K562 (cell line): ENCODE measurements at regions not wholly inside any gene's neighbourhood (a gene's known extent, or its start where the extent isn't known, plus 50 kb on each side); places are given as distances from the start of the nearest gene placed in this dataset.

Experiments
- ATAC-seq: fragments of 200-7000 bp; cut with Tn5 transposase; 3 replicates; pipeline ENCODE4 v1.9.1; 2020; ENCODE audit warnings: moderate library complexity
- BruUV-seq: library from RNA; stranded (reverse); fragments of 400-500 nt; replicated peaks from 2 replicates; lab custom pipeline; 2021; lab: Mats Ljungman, UMichigan
- CTCF ChIA-PET: fragments of 300-600 bp; formaldehyde crosslinking; extraction: SDS; loops from one replicate; lab custom pipeline; 2021; ENCODE audit warnings: low intra/inter-chr PET ratio; lab: Yijun Ruan, JAX
- POLR2A ChIA-PET: fragments of 300-600, 350-650 bp; sonication (Branson Sonifier 250); formaldehyde crosslinking; extraction: SDS; loops from one replicate; lab custom pipeline; 2021; ENCODE audit warnings: antibody characterized with exemption, inconsistent platforms; lab: Yijun Ruan, JAX
- DNase-seq, 4 experiments: peaks; one replicate each; pipeline versions ENCODE4 v3.0.0 to v3.0.0-alpha.2; 2011 to 2018; ENCODE audit warnings: low spot score in 3 of 4, mixed read lengths in 3 of 4; ENCODE audit errors: extremely low read depth in 1 of 4
- FAIRE-seq: peaks from 2 replicates; lab custom pipeline; 2011; peaks lifted over from hg19 to GRCh38; lab: Jason Lieb, UNC
- H2AFZ ChIP-seq: 2 replicates; pipeline ENCODE4 v1.6.0; 2011; ENCODE audit warnings: low read depth, low read length, control low read depth, inconsistent platforms
- H3K27ac ChIP-seq: fragments of 200-600 bp; 3 replicates; pipeline ENCODE4 v1.8.0; 2011; ENCODE audit warnings: low read depth, mild to moderate bottlenecking, control low read depth, inconsistent platforms, low read length, moderate library complexity, mixed read lengths; ENCODE audit errors: extremely low read depth
- H3K27me3 ChIP-seq, 2 experiments: fragments of 300-600 bp in 1 of 2; 2 replicates in 1 of 2; 3 replicates in 1 of 2; pipeline versions ENCODE4 v1.6.0 to v1.8.0; 2011; ENCODE audit warnings: inconsistent platforms in 2 of 2, low read length in 2 of 2, mild to moderate bottlenecking in 1 of 2, mixed read lengths in 1 of 2, moderate library complexity in 1 of 2; ENCODE audit not compliant: control insufficient read depth in 2 of 2, insufficient read depth in 2 of 2
- H3K36me3 ChIP-seq: fragments of 300-600 bp; 3 replicates; pipeline ENCODE4 v1.8.0; 2011; ENCODE audit warnings: mild to moderate bottlenecking, low read length, inconsistent platforms; ENCODE audit not compliant: control insufficient read depth, insufficient read depth
- H3K4me1 ChIP-seq, 2 experiments: fragments of 200-600 bp in 1 of 2; replicated peaks in 1 of 2; 2 replicates in 1 of 2; 3 replicates in 1 of 2; pipeline versions ENCODE4 v1.5.1 to v1.8.0; 2011; ENCODE audit warnings: inconsistent platforms in 2 of 2, low read length in 2 of 2, mild to moderate bottlenecking in 1 of 2, mixed read lengths in 1 of 2, moderate library complexity in 1 of 2; ENCODE audit not compliant: control insufficient read depth in 2 of 2, insufficient read depth in 2 of 2
- H3K4me2 ChIP-seq: 2 replicates; pipeline ENCODE4 v1.6.1; 2011; ENCODE audit warnings: low read length, control low read depth, inconsistent platforms, mixed read lengths; ENCODE audit not compliant: insufficient read depth
- H3K4me3 ChIP-seq: fragments of 200-600 bp; sonication (generic), shearing (Covaris generic); 2 replicates; pipeline ENCODE4 v1.5.1; 2016; ENCODE audit warnings: control low read depth, inconsistent platforms
- H3K79me2 ChIP-seq: fragments of 200-600 bp; 3 replicates; pipeline ENCODE4 v1.8.0; 2011; ENCODE audit warnings: low read length, inconsistent platforms; ENCODE audit not compliant: control insufficient read depth, insufficient read depth
- H3K9ac ChIP-seq, 2 experiments: 2 replicates each; pipeline versions ENCODE4 v1.6.0 to v1.6.1; 2011; ENCODE audit warnings: low read depth in 2 of 2, low read length in 2 of 2, control low read depth in 1 of 2, inconsistent platforms in 1 of 2, mild to moderate bottlenecking in 1 of 2, mixed read lengths in 1 of 2; ENCODE audit not compliant: insufficient read depth in 1 of 2
- H3K9me1 ChIP-seq: one replicate; pipeline ENCODE4 v1.6.0; 2011; ENCODE audit warnings: inconsistent platforms, mild to moderate bottlenecking, low read length, moderate library complexity; ENCODE audit not compliant: control insufficient read depth, insufficient read depth
- H3K9me3 ChIP-seq: replicated peaks from 2 replicates; pipeline ENCODE4 v1.5.1; 2011; ENCODE audit warnings: low read depth, low read length, inconsistent platforms; ENCODE audit not compliant: control insufficient read depth, insufficient read depth
- H4K20me1 ChIP-seq: replicated peaks from 2 replicates; pipeline ENCODE4 v1.6.1; 2011; ENCODE audit warnings: low read length, inconsistent platforms, mixed read lengths; ENCODE audit not compliant: control insufficient read depth, insufficient read depth
- ATF4 ChIP-seq: fragments of 450-650 bp; formaldehyde crosslinking; IDR thresholded peaks from 2 replicates; pipeline ENCODE4 v1.4.0; 2022; ENCODE audit warnings: mild to moderate bottlenecking, moderate library complexity
- CTCF ChIP-seq, 3 experiments: IDR thresholded peaks in 2 of 3; conservative IDR thresholded peaks in 1 of 3; 2 replicates each; pipeline ENCODE4 v1.5.1; 2011 to 2012; ENCODE audit warnings: low read length in 3 of 3, mild to moderate bottlenecking in 3 of 3, control low read depth in 2 of 3, improper control_type of control experiment in 1 of 3, inconsistent platforms in 1 of 3, low read depth in 1 of 3, mixed read lengths in 1 of 3, moderate library complexity in 1 of 3; ENCODE audit not compliant: insufficient read depth in 2 of 3
- RBM34 ChIP-seq: fragments of 200-400 bp; formaldehyde crosslinking; IDR thresholded peaks from 2 replicates; pipeline ENCODE4 v1.6.1; 2018; ENCODE audit warnings: low read length, borderline replicate concordance; ENCODE audit not compliant: insufficient read depth
- SAFB ChIP-seq: fragments of 200-400 bp; formaldehyde crosslinking; IDR thresholded peaks from 2 replicates; pipeline ENCODE4 v1.6.1; 2017; ENCODE audit warnings: low read depth, low read length, borderline replicate concordance
- ZNF324 ChIP-seq: fragments of 250-450 bp; sonication (Bioruptor Pico); IDR thresholded peaks from 2 replicates; pipeline ENCODE4 v1.4.0; 2020; ENCODE audit warnings: mild to moderate bottlenecking
- WGBS: fragments of 100-300 bp; shearing (Covaris generic); methylation state at CpG from one replicate; pipeline ENCODE4 v1.1.6; 2016; ENCODE audit warnings: low coverage, mixed read lengths; ENCODE audit not compliant: insufficient coverage; ENCODE audit errors: missing lambda C conversion rate; 5-methylcytosine and 5-hydroxymethylcytosine counted together
- in situ Hi-C: fragments of 300-500 bp; cut with MboI; formaldehyde crosslinking; loops from 4 replicates; pipeline ENCODE4 v1.15.0; 2018; ENCODE audit warnings: inconsistent platforms, mixed read lengths
- intact Hi-C: fragments of 100-400 bp; cut with micrococcal nuclease; formaldehyde crosslinking; loops from 2 replicates; pipeline ENCODE4 v1.14.2; 2022

GRCh38 chr20:57079031-57080005 lies 187.1 kb downstream of the BMP7 start:
- Histone ChIP-seq H3K79me2 (no peaks in the 10 kb centered on the region), H3K4me2 (no peak overlapping the region), H3K9ac (no peak overlapping the region), H3K27me3 (peaks cover 0 to under 1% of the 10 kb centered on the region in 2 experiments; a peak in 1 of 5 replicates), H2AFZ (no peak overlapping the region), H3K27ac (no peak overlapping the region), H3K9me1 (no peaks in the 10 kb centered on the region), H3K4me1 (peaks cover 0 to 9% of the 10 kb centered on the region in 2 experiments; a peak in 3 of 5 replicates), H4K20me1 (no peaks in the 10 kb centered on the region), H3K4me3 (no peak overlapping the region), H3K9me3 (no peaks in the 10 kb centered on the region), H3K36me3 (no peaks in the 10 kb centered on the region)
- no peak for TF ChIP-seq SAFB
- no peak for TF ChIP-seq RBM34
- TF ChIP-seq ZNF324 = peak; percentile 90
- POLR2A ChIA-PET = no interaction called here
- ATAC-seq = no peak
- DNase-seq = no peak
- BruUV-seq = no TSS peak
- WGBS = 0% methylated on average over 2 of the region's 2 CpGs
- no peak for FAIRE-seq
- CTCF ChIA-PET = interaction anchor here (0.6 kb wide), 1 partner anchor 680 kb away, joined by 3 read pairs; no protein-coding TSS in a partner anchor
- intact Hi-C loops (no loop called here), in situ Hi-C loops (loop anchor here (10.0 kb wide), 1 partner anchor 415 kb away; no protein-coding TSS in a partner anchor)

- no peak overlapping the region for H3K9ac ChIP-seq
- no peak overlapping the region for H3K27ac ChIP-seq
- no peak overlapping the region for H3K4me3 ChIP-seq
- DNase-seq = no peak
- H3K79me2 ChIP-seq = no peaks in the 10 kb centered on the region
- TF ChIP-seq CTCF (IDR thresholded peaks at IDR 0.05 in 2 of 3, conservative IDR thresholded peaks at IDR 0.05 in 1 of 3; ENCODE audit: insufficient read depth in 2 of 3, low read depth in 1 of 3, low read length in 3 of 3) (peak in 1 of 3 experiments; percentile 18; a peak in 1 of 6 replicates), ATF4 (CRISPR knock-in tag) (no peak)
- TF ChIP-seq, all 486 proteins: peak for 1
- Histone ChIP-seq H3K27me3 (peaks cover 0 to 4% of the 10 kb centered on the region in 2 experiments; a peak in 1 of 5 replicates), H3K9me1 (no peaks in the 10 kb centered on the region), H3K4me1 (peaks cover 0 to 9% of the 10 kb centered on the region in 2 experiments; a peak in 3 of 5 replicates), H4K20me1 (no peaks in the 10 kb centered on the region), H3K4me2 (no peak overlapping the region), H2AFZ (no peak overlapping the region), H3K36me3 (no peaks in the 10 kb centered on the region), H3K9me3 (no peaks in the 10 kb centered on the region)
- BruUV-seq = no TSS peak
- no peak for ATAC-seq
- CTCF ChIA-PET = interaction anchor here (0.6 kb wide), 1 partner anchor 237 kb away, joined by 4 read pairs; no protein-coding TSS in a partner anchor
- intact Hi-C loops (no loop called here), in situ Hi-C loops (loop anchor here (10.0 kb wide), 1 partner anchor 414 kb away; no protein-coding TSS in a partner anchor)
- POLR2A ChIA-PET = no interaction called here
- FAIRE-seq = no peak
Measured at GRCh38 chr20:57080796-57081195, 185.6 kb downstream of the BMP7 start.
